Activated CD8-positive, alpha-beta memory T cell treated with anti-CD3 and anti-CD28 coated beads, Interleukin-2, amount 50 U/mL, for 1 hour (primary cell): ENCODE measurements at regions not wholly inside any gene's neighbourhood (a gene's known extent, or its start where the extent isn't known, plus 50 kb on each side); places are given as distances from the start of the nearest gene placed in this dataset.

ENCODE experiments used
- DNase-seq: peaks from one replicate; pipeline ENCODE4 v3.0.0-alpha.2; 2020; ENCODE audit errors: extremely low read depth

GRCh38 chr5:74576941-74577456, 63.5 kb downstream of the ENC1 start:
- no peak for DNase-seq

GRCh38 chr5:74575741-74576538, 64.6 kb downstream of the ENC1 start:
- no peak for DNase-seq

GRCh38 chr5:74570250-74570649, 70.3 kb downstream of the ENC1 start:
- DNase-seq, result no peak

- DNase-seq, result no peak
These were observed 73.0 kb downstream of the ENC1 start for GRCh38 chr5:74567411-74567995.

GRCh38 chr5:74562122-74562521, 78.4 kb downstream of the ENC1 start:
- no peak for DNase-seq

- no peak for DNase-seq
These were observed 80.3 kb downstream of the ENC1 start for GRCh38 chr5:74560245-74560644.

GRCh38 chr5:74556631-74557595, 83.6 kb downstream of the ENC1 start:
- DNase-seq, result no peak

GRCh38 chr5:74556006-74556405, 84.5 kb downstream of the ENC1 start:
- no peak for DNase-seq

- no peak for DNase-seq
These were observed 88.4 kb downstream of the ENC1 start for GRCh38 chr5:74552101-74552500.

- DNase-seq, result no peak
These were observed 89.6 kb downstream of the ENC1 start for GRCh38 chr5:74550927-74551326.

GRCh38 chr5:74549384-74549783, 91.1 kb downstream of the ENC1 start:
- DNase-seq, result no peak

- no peak for DNase-seq
These were observed 93.7 kb downstream of the ENC1 start for GRCh38 chr5:74546796-74547195.

GRCh38 chr5:74544811-74545210, 95.7 kb downstream of the ENC1 start:
- no peak for DNase-seq

- no peak for DNase-seq
These were observed 97.1 kb downstream of the ENC1 start for GRCh38 chr5:74543162-74543995.

- no peak for DNase-seq
These were observed 98.0 kb downstream of the ENC1 start for GRCh38 chr5:74542482-74542881.

GRCh38 chr5:74541381-74541781, 99.1 kb downstream of the ENC1 start:
- no peak for DNase-seq

GRCh38 chr5:74540622-74541021, 99.9 kb downstream of the ENC1 start:
- DNase-seq, result no peak

GRCh38 chr5:74539986-74540385, 100.5 kb downstream of the ENC1 start:
- DNase-seq, result no peak

- DNase-seq, result no peak
These were observed 102.3 kb downstream of the ENC1 start for GRCh38 chr5:74538206-74538661.

GRCh38 chr5:74536658-74537057, 103.9 kb downstream of the ENC1 start:
- DNase-seq, result no peak

- DNase-seq, result no peak
These were observed 104.6 kb downstream of the ENC1 start for GRCh38 chr5:74535926-74536325.
